OCI-LY7 (cell line): ENCODE measurements at regions not wholly inside any gene's neighbourhood (a gene's known extent, or its start where the extent isn't known, plus 50 kb on each side); places are given as distances from the start of the nearest gene placed in this dataset.

Experiments used
- BruUV-seq: library from RNA; stranded (reverse); fragments of 400-500 nt; replicated peaks from 2 replicates; lab custom pipeline; 2021; lab: Mats Ljungman, UMichigan
- CTCF ChIA-PET: fragments of 300-600 bp; sonication (Branson Sonifier 250); formaldehyde crosslinking; loops from one replicate; lab custom pipeline; 2022; ENCODE audit warnings: antibody characterized with exemption; ENCODE audit not compliant: unreplicated experiment; lab: Charles Lee
- POLR2A ChIA-PET: fragments of 300-600 bp; sonication (Branson Sonifier 250); formaldehyde crosslinking; loops from one replicate; lab custom pipeline; 2022; ENCODE audit warnings: antibody characterized with exemption; lab: Charles Lee
- DNase-seq: peaks from one replicate; pipeline ENCODE4 v3.0.0-alpha.2; 2015; ENCODE audit warnings: low spot score
- H2AFZ ChIP-seq: fragments of 200-600 bp; sonication (generic), shearing (Covaris generic); 2 replicates; pipeline ENCODE4 v1.6.1; 2014; ENCODE audit warnings: mild to moderate bottlenecking, antibody characterized with exemption, low read length, moderate library complexity
- H3K27ac ChIP-seq: fragments of 200-600 bp; sonication (generic); 2 replicates; pipeline ENCODE4 v1.5.1; 2014; ENCODE audit warnings: mixed run types, low read depth, mild to moderate bottlenecking, moderate library complexity, low read length, inconsistent platforms; ENCODE audit not compliant: poor library complexity, severe bottlenecking
- H3K36me3 ChIP-seq: fragments of 200-600 bp; sonication (generic); 2 replicates; pipeline ENCODE4 v1.6.1; 2014; ENCODE audit warnings: mild to moderate bottlenecking, antibody characterized with exemption, low read length, moderate library complexity, mixed read lengths; ENCODE audit not compliant: insufficient read depth
- H3K4me1 ChIP-seq: fragments of 200-600 bp; sonication (generic); 2 replicates; pipeline ENCODE4 v1.5.1; 2014; ENCODE audit warnings: mild to moderate bottlenecking, low read length; ENCODE audit not compliant: insufficient read depth, poor library complexity, severe bottlenecking
- H3K4me2 ChIP-seq: fragments of 200-600 bp; sonication (generic); 2 replicates; pipeline ENCODE4 v1.6.1; 2014; ENCODE audit warnings: mild to moderate bottlenecking, low read length
- H3K4me3 ChIP-seq: fragments of 200-600 bp; sonication (generic); 2 replicates; pipeline ENCODE4 v1.5.1; 2014; ENCODE audit warnings: mild to moderate bottlenecking, low read depth, low read length; ENCODE audit not compliant: poor library complexity, severe bottlenecking
- H3K79me2 ChIP-seq: fragments of 200-600 bp; sonication (generic); 2 replicates; pipeline ENCODE4 v1.6.1; 2016; ENCODE audit warnings: low read depth, mild to moderate bottlenecking, low read length, moderate library complexity, mixed read lengths; ENCODE audit not compliant: insufficient read depth
- H3K9me2 ChIP-seq: fragments of 200-600 bp; sonication (generic); 2 replicates; pipeline ENCODE4 v1.6.1; 2016; ENCODE audit warnings: mild to moderate bottlenecking, low read length, mixed read lengths; ENCODE audit not compliant: insufficient read depth
- H3K9me3 ChIP-seq: fragments of 200-600 bp; sonication (generic); 2 replicates; pipeline ENCODE4 v1.6.1; 2014; ENCODE audit warnings: mild to moderate bottlenecking, mixed run types, low read length, mixed read lengths
- H4K20me1 ChIP-seq: fragments of 200-600 bp; sonication (generic); 2 replicates; pipeline ENCODE4 v1.6.1; 2014; ENCODE audit warnings: mild to moderate bottlenecking, antibody characterized with exemption, low read length, moderate library complexity, mixed read lengths; ENCODE audit not compliant: insufficient read depth
- EZH2phosphoT487 ChIP-seq: fragments of 200-600 bp; sonication (generic); IDR thresholded peaks from 2 replicates; pipeline ENCODE4 v1.6.1; 2018; ENCODE audit warnings: low read depth, borderline replicate concordance, mild to moderate bottlenecking, mixed run types, antibody characterized with exemption, low read length, moderate library complexity, mixed read lengths
- intact Hi-C: fragments of 100-400 bp; cut with micrococcal nuclease; formaldehyde crosslinking; loops from one replicate; pipeline ENCODE4 v1.10.0; 2022; ENCODE audit not compliant: unreplicated experiment
- TF ChIP-seq, protein P1 (sequence below): fragments of 200-600 bp; sonication (generic); conservative IDR thresholded peaks from 2 replicates; pipeline ENCODE4 v1.5.1; 2014; ENCODE audit warnings: mild to moderate bottlenecking, antibody characterized with exemption, low read length, moderate library complexity, mixed read lengths

DNA sequence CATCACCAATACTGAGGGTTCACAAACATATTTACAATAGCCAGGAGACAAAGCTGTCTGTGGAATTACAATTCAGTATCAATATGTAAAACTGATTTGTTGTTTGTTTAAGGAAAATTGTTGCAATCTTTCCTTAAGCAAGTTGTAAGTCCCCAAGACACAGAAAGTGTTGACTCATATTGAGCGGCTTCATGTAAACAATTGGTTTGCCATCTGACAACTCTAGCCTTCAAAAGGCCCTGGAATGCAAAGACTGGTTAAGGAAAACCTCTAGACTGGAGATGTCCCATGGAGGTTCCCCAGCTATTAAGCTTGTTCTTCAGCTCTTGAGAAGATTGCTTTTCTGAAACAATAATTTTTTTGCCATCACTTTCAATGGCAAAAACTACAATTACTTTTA lies 283.7 kb upstream of the PROK2 start:
- CTCF ChIA-PET: no interaction called here
- no peaks in the 10 kb centered on the region for H3K9me3 ChIP-seq
- intact Hi-C loops: no loop called here

DNA sequence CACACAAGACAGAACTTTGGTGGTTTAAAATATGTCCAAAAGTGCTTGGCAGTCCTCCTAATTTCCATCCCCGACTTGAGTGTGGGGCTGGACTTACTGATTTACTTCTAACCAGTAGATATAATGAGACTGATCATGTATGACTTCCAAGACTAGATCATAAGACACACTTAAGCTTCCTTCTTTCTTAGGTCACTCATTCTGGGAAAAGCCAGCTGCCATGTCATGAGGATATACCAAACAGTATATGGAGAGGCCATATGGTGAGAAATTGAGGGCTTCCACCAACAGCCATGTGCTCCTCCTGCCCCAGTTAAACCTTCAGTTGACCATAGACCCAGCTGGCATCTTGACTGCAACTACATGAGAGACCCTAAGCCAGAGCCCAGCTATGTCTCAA lies 282.8 kb upstream of the PROK2 start:
- Histone ChIP-seq H3K36me3 (no peaks in the 10 kb centered on the region), H3K4me3 (no peak overlapping the region), H3K79me2 (no peaks in the 10 kb centered on the region), H3K9me2 (no peaks in the 10 kb centered on the region), H4K20me1 (no peaks in the 10 kb centered on the region), H3K4me1 (no peaks in the 10 kb centered on the region), H3K9me3 (no peaks in the 10 kb centered on the region), H3K4me2 (no peak overlapping the region), H3K27ac (no peak overlapping the region), H2AFZ (no peak overlapping the region)
- intact Hi-C loops: no loop called here
- TF ChIP-seq, protein P1, sequence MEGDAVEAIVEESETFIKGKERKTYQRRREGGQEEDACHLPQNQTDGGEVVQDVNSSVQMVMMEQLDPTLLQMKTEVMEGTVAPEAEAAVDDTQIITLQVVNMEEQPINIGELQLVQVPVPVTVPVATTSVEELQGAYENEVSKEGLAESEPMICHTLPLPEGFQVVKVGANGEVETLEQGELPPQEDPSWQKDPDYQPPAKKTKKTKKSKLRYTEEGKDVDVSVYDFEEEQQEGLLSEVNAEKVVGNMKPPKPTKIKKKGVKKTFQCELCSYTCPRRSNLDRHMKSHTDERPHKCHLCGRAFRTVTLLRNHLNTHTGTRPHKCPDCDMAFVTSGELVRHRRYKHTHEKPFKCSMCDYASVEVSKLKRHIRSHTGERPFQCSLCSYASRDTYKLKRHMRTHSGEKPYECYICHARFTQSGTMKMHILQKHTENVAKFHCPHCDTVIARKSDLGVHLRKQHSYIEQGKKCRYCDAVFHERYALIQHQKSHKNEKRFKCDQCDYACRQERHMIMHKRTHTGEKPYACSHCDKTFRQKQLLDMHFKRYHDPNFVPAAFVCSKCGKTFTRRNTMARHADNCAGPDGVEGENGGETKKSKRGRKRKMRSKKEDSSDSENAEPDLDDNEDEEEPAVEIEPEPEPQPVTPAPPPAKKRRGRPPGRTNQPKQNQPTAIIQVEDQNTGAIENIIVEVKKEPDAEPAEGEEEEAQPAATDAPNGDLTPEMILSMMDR: no peak
- TF ChIP-seq EZH2phosphoT487: no peak
- ChIA-PET CTCF (no interaction called here), POLR2A (interaction anchor here (1.1 kb wide), 1 partner anchor 45 kb away, joined by 3 read pairs; no protein-coding TSS in a partner anchor)
- DNase-seq: no peak
- BruUV-seq: no TSS peak

More for the DNA sequence above, 283.7 kb upstream of the PROK2 start:
- no TSS peak for BruUV-seq
- Histone ChIP-seq H4K20me1 (no peaks in the 10 kb centered on the region), H3K4me2 (no peak overlapping the region), H3K27ac (no peak overlapping the region), H3K4me1 (no peaks in the 10 kb centered on the region), H3K4me3 (no peak overlapping the region), H2AFZ (no peak overlapping the region), H3K9me2 (no peaks in the 10 kb centered on the region), H3K36me3 (no peaks in the 10 kb centered on the region), H3K79me2 (no peaks in the 10 kb centered on the region)
- POLR2A ChIA-PET: interaction anchor here (0.7 to 1.2 kb wide), 3 partner anchors 14 to 113 kb away, joined by 3 read pairs; no protein-coding TSS in a partner anchor
- DNase-seq: no peak
- TF ChIP-seq, protein P1: no peak
- no peak for TF ChIP-seq EZH2phosphoT487

DNA sequence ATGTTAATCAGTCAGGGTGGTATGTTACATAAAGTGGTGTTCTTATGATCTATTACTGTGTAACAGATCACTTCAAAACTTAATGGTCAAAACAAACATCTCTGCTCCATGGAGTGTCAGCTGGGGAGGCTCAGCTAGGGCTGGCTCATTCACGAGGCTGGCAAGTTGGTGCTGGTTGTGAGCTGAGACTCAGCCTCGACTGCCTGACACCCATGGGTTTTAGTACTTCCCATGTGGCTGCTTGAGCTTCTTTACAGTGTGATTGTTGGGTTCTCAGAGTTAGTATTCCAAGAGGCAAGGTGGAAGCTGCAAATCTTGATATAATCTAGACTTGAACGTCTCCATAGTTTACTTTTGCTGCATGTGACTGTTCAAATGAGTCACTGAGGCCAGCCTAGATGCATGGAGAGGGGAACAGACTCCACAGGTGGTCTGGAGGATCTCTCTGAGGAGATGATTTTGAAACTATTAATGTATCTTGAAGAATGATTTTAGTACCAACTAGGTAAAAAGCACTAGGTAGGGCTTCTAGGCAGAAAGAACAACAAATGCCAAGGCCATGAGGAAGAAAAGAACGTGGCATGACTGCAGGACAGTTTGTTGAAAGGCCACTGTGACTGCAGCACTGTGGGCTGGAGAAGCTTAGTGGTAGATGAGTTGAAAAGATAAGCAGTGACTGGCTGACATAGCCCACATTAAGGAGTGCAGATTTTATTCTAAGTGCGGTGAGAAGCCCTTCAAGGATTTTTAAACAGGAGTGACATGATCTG lies 281.1 kb upstream of the PROK2 start:
- H3K4me2 ChIP-seq: no peak overlapping the region
- ChIA-PET POLR2A (no interaction called here), CTCF (no interaction called here)
- H3K27ac ChIP-seq: no peak overlapping the region
- no peaks in the 10 kb centered on the region for H4K20me1 ChIP-seq
- H3K9me2 ChIP-seq: no peaks in the 10 kb centered on the region
- no TSS peak for BruUV-seq
- H3K9me3 ChIP-seq: no peaks in the 10 kb centered on the region
- H3K79me2 ChIP-seq: no peaks in the 10 kb centered on the region
- intact Hi-C loops: no loop called here
- TF ChIP-seq EZH2phosphoT487: no peak
- TF ChIP-seq, protein P1: no peak
- H3K4me1 ChIP-seq: no peaks in the 10 kb centered on the region
- no peak for DNase-seq
- no peak overlapping the region for H3K4me3 ChIP-seq
- H2AFZ ChIP-seq: no peak overlapping the region
- H3K36me3 ChIP-seq: no peaks in the 10 kb centered on the region
